H1 (cell line): ENCODE measurements at regions not wholly inside any gene's neighbourhood (a gene's known extent, or its start where the extent isn't known, plus 50 kb on each side); places are given as distances from the start of the nearest gene placed in this dataset.

Source experiments
- CTCF ChIA-PET: fragments of 300-600 bp; sonication (Branson Sonifier 250); formaldehyde crosslinking; loops from one replicate; lab custom pipeline; 2021; ENCODE audit not compliant: partially characterized antibody; lab: Charles Lee
- POLR2A ChIA-PET: fragments of 300-600 bp; sonication (Branson Sonifier 250); formaldehyde crosslinking; loops from one replicate; lab custom pipeline; 2021; ENCODE audit warnings: inconsistent platforms; ENCODE audit not compliant: partially characterized antibody; lab: Charles Lee
- DNase-seq, 2 experiments: peaks; one replicate each; pipeline versions ENCODE4 v3.0.0 to v3.0.0-alpha.2; 2010 to 2022; ENCODE audit warnings: low spot score in 2 of 2, low read depth in 1 of 2, mixed read lengths in 1 of 2
- FAIRE-seq: peaks from 2 replicates; lab custom pipeline; 2011; peaks lifted over from hg19 to GRCh38; lab: Jason Lieb, UNC
- H2AFZ ChIP-seq: 2 replicates; pipeline ENCODE4 v1.8.1; 2012; ENCODE audit warnings: low read length, inconsistent platforms
- H2AK5ac ChIP-seq: 2 replicates; pipeline ENCODE4 v1.6.1; 2013; ENCODE audit warnings: low read depth, low read length
- H2BK120ac ChIP-seq: replicated peaks from 2 replicates; pipeline ENCODE3; 2013; ENCODE audit warnings: low read depth, low read length, inconsistent platforms
- H2BK12ac ChIP-seq: 2 replicates; pipeline ENCODE4 v1.6.1; 2013; ENCODE audit warnings: low read depth, low read length
- H2BK15ac ChIP-seq: 2 replicates; pipeline ENCODE4 v1.6.1; 2013; ENCODE audit warnings: low read length
- H2BK20ac ChIP-seq: 2 replicates; pipeline ENCODE4 v1.6.1; 2013; ENCODE audit warnings: low read length
- H2BK5ac ChIP-seq: 2 replicates; pipeline ENCODE4 v1.6.1; 2013; ENCODE audit warnings: low read depth, low read length
- H3K14ac ChIP-seq: 2 replicates; pipeline ENCODE4 v1.6.1; 2013; ENCODE audit warnings: inconsistent platforms; ENCODE audit not compliant: insufficient read length
- H3K18ac ChIP-seq: 2 replicates; pipeline ENCODE4 v1.6.1; 2013; ENCODE audit warnings: low read length; ENCODE audit errors: extremely low read depth
- H3K23ac ChIP-seq: 2 replicates; pipeline ENCODE4 v1.6.1; 2013; ENCODE audit warnings: inconsistent platforms; ENCODE audit not compliant: insufficient read length
- H3K23me2 ChIP-seq: 2 replicates; pipeline ENCODE4 v1.6.1; 2013; ENCODE audit warnings: low read depth, low read length
- H3K27ac ChIP-seq: 2 replicates; pipeline ENCODE4 v1.6.1; 2011; ENCODE audit warnings: low read depth, low read length, inconsistent platforms
- H3K27me3 ChIP-seq, 4 experiments: replicated peaks in 1 of 4; 1 replicate in 1 of 4; 2 replicates in 3 of 4; pipeline versions ENCODE4 v1.6.1 to v1.8.1; 2011 to 2013; ENCODE audit warnings: low read length in 3 of 4, mild to moderate bottlenecking in 3 of 4, inconsistent platforms in 2 of 4, mixed read lengths in 2 of 4, moderate library complexity in 1 of 4; ENCODE audit not compliant: control insufficient read depth in 3 of 4, insufficient read depth in 3 of 4; ENCODE audit errors: extremely low read depth in 1 of 4
- H3K36me3 ChIP-seq, 4 experiments: 2 replicates each; pipeline versions ENCODE4 v1.6.1 to v1.8.1; 2011 to 2013; ENCODE audit warnings: mild to moderate bottlenecking in 4 of 4, low read length in 3 of 4, moderate library complexity in 2 of 4, control low read depth in 1 of 4, inconsistent platforms in 1 of 4; ENCODE audit not compliant: insufficient read depth in 4 of 4, control insufficient read depth in 2 of 4
- H3K4ac ChIP-seq: replicated peaks from 2 replicates; pipeline ENCODE3; 2013; ENCODE audit warnings: low read length, low read depth, mixed read lengths, inconsistent platforms; ENCODE audit not compliant: insufficient read length
- H3K4me1 ChIP-seq, 4 experiments: replicated peaks in 1 of 4; 1 replicate in 1 of 4; 2 replicates in 3 of 4; pipeline versions ENCODE4 v1.6.1 to v1.8.1; 2011 to 2013; ENCODE audit warnings: low read length in 3 of 4, inconsistent platforms in 2 of 4, mixed read lengths in 1 of 4; ENCODE audit not compliant: insufficient read depth in 4 of 4, control insufficient read depth in 3 of 4
- H3K4me2 ChIP-seq, 2 experiments: 2 replicates each; pipeline versions ENCODE4 v1.6.1 to v1.8.1; 2011 to 2013; ENCODE audit warnings: low read depth in 2 of 2, low read length in 2 of 2, control low read depth in 1 of 2, inconsistent platforms in 1 of 2, mild to moderate bottlenecking in 1 of 2; ENCODE audit not compliant: insufficient read depth in 1 of 2
- H3K4me3 ChIP-seq, 4 experiments: fragments of 200-600, 300-600 bp in 1 of 4; sonication (generic), shearing (Covaris generic), sonication (Bioruptor Twin) in 1 of 4; 2 replicates each; pipeline versions ENCODE4 v1.5.1 to v1.8.1; 2011 to 2016; ENCODE audit warnings: low read length in 4 of 4, low read depth in 3 of 4, control low read depth in 2 of 4, inconsistent platforms in 2 of 4, mild to moderate bottlenecking in 2 of 4, mixed read lengths in 1 of 4, moderate library complexity in 1 of 4; ENCODE audit not compliant: insufficient read depth in 2 of 4; ENCODE audit errors: extremely low read depth in 1 of 4
- H3K56ac ChIP-seq: replicated peaks from 2 replicates; pipeline ENCODE3; 2013; ENCODE audit warnings: low read depth, mild to moderate bottlenecking, mixed read lengths, low read length, inconsistent platforms; ENCODE audit not compliant: insufficient read length
- H3K79me1 ChIP-seq: 2 replicates; pipeline ENCODE4 v1.6.1; 2013; ENCODE audit warnings: low read depth, low read length, control low read depth
- H3K79me2 ChIP-seq, 2 experiments: 2 replicates each; pipeline versions ENCODE4 v1.6.1 to v1.8.1; 2012 to 2013; ENCODE audit warnings: low read length in 2 of 2, mild to moderate bottlenecking in 2 of 2, inconsistent platforms in 1 of 2; ENCODE audit not compliant: insufficient read depth in 2 of 2, control insufficient read depth in 1 of 2
- H3K9ac ChIP-seq, 4 experiments: replicated peaks in 1 of 4; 1 replicate in 1 of 4; 2 replicates in 3 of 4; pipeline versions ENCODE4 v1.6.1 to v1.8.1; 2011 to 2013; ENCODE audit warnings: low read depth in 3 of 4, low read length in 3 of 4, control low read depth in 2 of 4, mild to moderate bottlenecking in 2 of 4, moderate library complexity in 2 of 4, inconsistent platforms in 1 of 4; ENCODE audit errors: extremely low read depth in 1 of 4
- H3K9me3 ChIP-seq, 2 experiments: 2 replicates each; pipeline versions ENCODE4 v1.6.1 to v1.8.1; 2012 to 2013; ENCODE audit warnings: mild to moderate bottlenecking in 2 of 2, moderate library complexity in 2 of 2, control low read depth in 1 of 2, inconsistent platforms in 1 of 2, low read depth in 1 of 2, low read length in 1 of 2, mixed read lengths in 1 of 2; ENCODE audit not compliant: insufficient read depth in 2 of 2
- H4K20me1 ChIP-seq, 2 experiments: replicated peaks in 1 of 2; 2 replicates each; pipeline versions ENCODE3 to v1.8.1; 2011 to 2013; ENCODE audit warnings: inconsistent platforms in 2 of 2, low read length in 2 of 2, mild to moderate bottlenecking in 1 of 2; ENCODE audit not compliant: insufficient read depth in 2 of 2, control insufficient read depth in 1 of 2
- H4K5ac ChIP-seq: 2 replicates; pipeline ENCODE4 v1.6.1; 2013; ENCODE audit warnings: low read length, low read depth, mixed read lengths, inconsistent platforms; ENCODE audit not compliant: insufficient read length
- H4K8ac ChIP-seq: 2 replicates; pipeline ENCODE4 v1.8.0; 2013; ENCODE audit warnings: mild to moderate bottlenecking, moderate library complexity, low read length, inconsistent platforms; ENCODE audit not compliant: insufficient read depth; ENCODE audit errors: extremely low read depth
- H4K91ac ChIP-seq: replicated peaks from 2 replicates; pipeline ENCODE3; 2013; ENCODE audit warnings: low read length, mixed read lengths, inconsistent platforms; ENCODE audit not compliant: insufficient read length
- CTCF ChIP-seq, 3 experiments: IDR thresholded peaks; 1 replicate in 2 of 3; 2 replicates in 1 of 3; pipeline versions ENCODE4 v1.5.1 to v1.6.1; 2011; ENCODE audit warnings: low read length in 3 of 3, mild to moderate bottlenecking in 3 of 3, inconsistent platforms in 2 of 3, low read depth in 1 of 3, moderate library complexity in 1 of 3; ENCODE audit not compliant: insufficient read depth in 1 of 3; ENCODE audit errors: control extremely low read depth in 1 of 3
- EGR1 ChIP-seq: IDR thresholded peaks from 2 replicates; pipeline ENCODE4 v1.6.1; 2011; ENCODE audit warnings: low read depth, low read length, borderline replicate concordance
- EP300 ChIP-seq, 2 experiments: IDR thresholded peaks; 1 replicate in 1 of 2; 2 replicates in 1 of 2; pipeline ENCODE4 v1.6.1; 2011 to 2012; ENCODE audit warnings: low read depth in 2 of 2, low read length in 2 of 2, mild to moderate bottlenecking in 2 of 2, borderline replicate concordance in 1 of 2, inconsistent platforms in 1 of 2, moderate library complexity in 1 of 2
- KDM1A ChIP-seq: fragments of 200-600, 300-600 bp; sonication (generic); IDR thresholded peaks from 2 replicates; pipeline ENCODE4 v1.7.1; 2016; ENCODE audit warnings: mild to moderate bottlenecking, low read length, borderline replicate concordance
- POLR2A ChIP-seq, 2 experiments: IDR thresholded peaks; 1 replicate in 1 of 2; 2 replicates in 1 of 2; pipeline ENCODE4 v1.6.1; 2011; ENCODE audit warnings: low read depth in 2 of 2, low read length in 2 of 2, mild to moderate bottlenecking in 2 of 2; ENCODE audit errors: control extremely low read depth in 1 of 2
- POLR2AphosphoS5 ChIP-seq: IDR thresholded peaks from 2 replicates; pipeline ENCODE4 v1.6.1; 2011; ENCODE audit warnings: low read depth, low read length
- RAD21 ChIP-seq, 2 experiments: IDR thresholded peaks in 1 of 2; conservative IDR thresholded peaks in 1 of 2; 2 replicates each; pipeline ENCODE4 v1.6.1; 2011; ENCODE audit warnings: low read depth in 2 of 2, low read length in 2 of 2, improper control_type of control experiment in 1 of 2, inconsistent platforms in 1 of 2, mild to moderate bottlenecking in 1 of 2, moderate library complexity in 1 of 2
- YY1 ChIP-seq: IDR thresholded peaks from 2 replicates; pipeline ENCODE4 v1.6.1; 2011; ENCODE audit warnings: low read depth, mild to moderate bottlenecking, low read length
- WGBS, 2 experiments: shearing (Covaris generic) in 1 of 2; methylation state at CpG; one replicate each; pipeline versions ENCODE4 v1.1.6 to v1.1.7; 2013 to 2015; ENCODE audit warnings: low lambda C conversion rate in 2 of 2, mixed read lengths in 2 of 2, inconsistent platforms in 1 of 2, low coverage in 1 of 2, missing lambda C conversion rate in 1 of 2; ENCODE audit not compliant: insufficient replicate concordance in 2 of 2, insufficient coverage in 1 of 2, insufficient read length in 1 of 2; ENCODE audit errors: extremely low coverage in 1 of 2, missing lambda C conversion rate in 1 of 2; 5-methylcytosine and 5-hydroxymethylcytosine counted together

GRCh38 chr1:213931836-213932235, 55.9 kb upstream of the PROX1 start:
- no peaks in the 10 kb centered on the region for H3K79me2 ChIP-seq
- H3K4me1 ChIP-seq, result no peaks in the 10 kb centered on the region
- peak; percentile 36 for FAIRE-seq
- no peak overlapping the region for H2AFZ ChIP-seq
- no peak overlapping the region for H2AK5ac ChIP-seq
- no peak overlapping the region for H2BK15ac ChIP-seq
- no peak for TF ChIP-seq KDM1A
- no peak for TF ChIP-seq POLR2A (IDR thresholded peaks at IDR 0.05; ENCODE audit: control extremely low read depth in 1 of 2, low read depth in 2 of 2, low read length in 2 of 2)
- TF ChIP-seq EP300 (IDR thresholded peaks at IDR 0.05; ENCODE audit: borderline replicate concordance in 1 of 2, low read depth in 2 of 2, low read length in 2 of 2), result no peak
- TF ChIP-seq CTCF (IDR thresholded peaks at IDR 0.05; ENCODE audit: control extremely low read depth in 1 of 3, insufficient read depth in 1 of 3, low read depth in 1 of 3, low read length in 3 of 3), result peak; percentile 46 to 64 (median 56)
- TF ChIP-seq EGR1, result no peak
- TF ChIP-seq POLR2AphosphoS5, result no peak
- peak; percentile 52 to 63 for TF ChIP-seq RAD21 (IDR thresholded peaks at IDR 0.05 in 1 of 2, conservative IDR thresholded peaks at IDR 0.05 in 1 of 2; ENCODE audit: low read depth in 2 of 2, low read length in 2 of 2)
- TF ChIP-seq YY1, result no peak
- H3K18ac ChIP-seq, result no peak overlapping the region
- H3K4me2 ChIP-seq, result no peak overlapping the region
- H4K91ac ChIP-seq, result no peak overlapping the region
- no peaks in the 10 kb centered on the region for H3K9me3 ChIP-seq
- no peak overlapping the region for H2BK20ac ChIP-seq
- H3K27ac ChIP-seq, result no peak overlapping the region
- no peak overlapping the region for H3K56ac ChIP-seq
- no peak overlapping the region for H2BK5ac ChIP-seq
- H2BK120ac ChIP-seq, result no peak overlapping the region
- H4K20me1 ChIP-seq, result no peaks in the 10 kb centered on the region
- no peaks in the 10 kb centered on the region for H3K23me2 ChIP-seq
- no peak overlapping the region for H3K14ac ChIP-seq
- no peaks in the 10 kb centered on the region for H3K27me3 ChIP-seq
- WGBS, 2 experiments, result 69% methylated on average over 8 of the region's 8 CpGs; no CpG with 5 or more reads in 1 of the 2 experiments
- ChIA-PET CTCF (interaction anchor here (0.6 to 2.0 kb wide), 26 partner anchors 9 to 507 kb away, joined by 3 to 6 read pairs (median 4); no protein-coding TSS in a partner anchor), POLR2A (no interaction called here)
- H3K36me3 ChIP-seq, result no peaks in the 10 kb centered on the region
- no peak overlapping the region for H3K4me3 ChIP-seq
- H3K9ac ChIP-seq, result no peak overlapping the region
- DNase-seq, result peak; percentile 13 to 53
- no peak overlapping the region for H2BK12ac ChIP-seq
- no peaks in the 10 kb centered on the region for H3K79me1 ChIP-seq
- H3K4ac ChIP-seq, result no peak overlapping the region
- H3K23ac ChIP-seq, result no peak overlapping the region
- no peak overlapping the region for H4K5ac ChIP-seq
- no peak overlapping the region for H4K8ac ChIP-seq
